GM18511 (cell line): ENCODE measurements at regions not wholly inside any gene's neighbourhood (a gene's known extent, or its start where the extent isn't known, plus 50 kb on each side); places are given as distances from the start of the nearest gene placed in this dataset.
"Not testable (repeated sequence)": the region's sequence is repeated elsewhere in the genome, so short reads cannot be mapped to it uniquely, and the experiment has no call there.

ENCODE experiments used
- ATAC-seq: cut with Tn5 transposase; IDR thresholded peaks from one replicate; pipeline ENCODE4 v1.9.1; 2021; ENCODE audit warnings: mild to moderate bottlenecking, moderate library complexity; ENCODE audit not compliant: unreplicated experiment

DNA sequence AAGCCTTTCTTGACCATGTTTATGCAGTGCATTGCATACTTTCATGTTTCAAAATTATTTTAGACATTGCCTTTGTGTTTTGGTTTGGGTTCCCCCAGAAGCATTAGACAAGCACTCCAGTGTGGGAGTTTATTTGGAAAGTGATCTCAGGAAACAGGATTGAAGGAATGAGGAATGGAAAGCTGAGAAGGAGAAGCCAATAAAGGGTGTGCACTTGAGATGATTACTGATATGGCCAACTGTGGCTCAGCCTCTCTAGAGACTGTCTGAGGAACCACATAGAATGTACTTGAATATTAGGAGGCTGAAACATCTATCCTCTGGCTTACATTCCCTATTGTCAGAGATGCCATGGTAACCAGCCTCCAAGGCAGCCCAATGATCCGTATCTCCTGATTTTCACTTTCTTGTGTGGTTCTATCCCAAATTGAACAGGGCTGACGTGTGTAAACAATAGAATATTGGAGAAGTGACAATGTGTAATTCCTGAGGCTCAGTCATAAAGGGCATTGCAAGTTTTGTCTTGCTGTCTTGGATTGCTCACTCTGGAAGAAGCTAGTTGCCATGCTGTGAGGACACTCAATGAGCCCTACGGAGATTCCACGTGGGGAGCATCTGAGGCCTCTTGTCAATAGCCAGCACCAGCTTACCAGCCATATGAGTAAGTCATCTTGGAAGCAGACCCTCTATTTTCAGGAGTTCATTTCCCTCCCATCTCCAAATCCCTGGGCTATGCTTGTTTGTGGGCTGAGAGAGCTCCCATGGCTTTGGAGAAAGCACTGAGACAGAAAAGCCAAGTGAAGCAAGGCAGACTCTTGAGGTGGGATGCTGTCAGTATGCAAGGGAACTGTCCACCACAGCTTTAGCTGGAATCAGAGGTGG, 84.7 kb downstream of the SCN11A start:
- ATAC-seq, result no peak

DNA sequence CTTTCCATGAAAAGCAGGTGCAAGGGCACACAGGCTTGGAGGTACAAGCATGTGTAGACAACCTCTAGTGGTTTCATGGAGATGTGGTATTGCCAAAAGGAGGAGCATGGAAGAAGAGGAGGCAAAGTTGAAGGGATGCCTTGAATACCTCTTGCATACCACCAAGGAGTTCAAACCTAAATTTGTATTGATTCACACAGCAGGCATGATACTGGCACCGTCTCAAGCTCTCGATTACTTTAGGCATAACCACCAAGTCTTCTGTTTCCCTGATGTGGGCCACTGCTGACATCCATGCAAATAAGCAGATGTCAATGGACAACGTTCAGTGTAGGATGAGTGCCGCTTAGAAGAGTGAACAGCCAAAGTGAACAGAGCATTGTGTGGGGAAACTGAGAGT, 87.1 kb downstream of the SCN11A start:
- no peak for ATAC-seq

DNA sequence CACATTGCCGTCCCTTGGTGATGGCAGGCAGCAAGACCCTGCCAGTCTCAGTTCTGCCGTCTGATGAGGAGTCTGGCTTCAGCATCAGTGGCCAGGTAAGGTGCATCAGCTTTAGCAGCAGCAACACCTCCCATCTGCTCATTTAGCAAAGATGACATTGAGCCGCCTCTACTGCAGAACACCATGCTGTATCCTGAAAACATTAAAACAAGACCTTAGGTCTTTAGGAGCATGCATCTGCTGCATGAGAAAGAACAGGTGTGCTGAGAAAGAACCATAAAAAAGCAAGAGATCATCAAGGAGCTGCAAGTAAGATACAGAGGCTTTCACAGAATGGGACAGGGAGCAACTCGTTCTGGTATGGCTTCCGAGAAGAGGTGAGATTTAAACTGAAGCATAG, 87.5 kb downstream of the SCN11A start:
- ATAC-seq, result no peak

DNA sequence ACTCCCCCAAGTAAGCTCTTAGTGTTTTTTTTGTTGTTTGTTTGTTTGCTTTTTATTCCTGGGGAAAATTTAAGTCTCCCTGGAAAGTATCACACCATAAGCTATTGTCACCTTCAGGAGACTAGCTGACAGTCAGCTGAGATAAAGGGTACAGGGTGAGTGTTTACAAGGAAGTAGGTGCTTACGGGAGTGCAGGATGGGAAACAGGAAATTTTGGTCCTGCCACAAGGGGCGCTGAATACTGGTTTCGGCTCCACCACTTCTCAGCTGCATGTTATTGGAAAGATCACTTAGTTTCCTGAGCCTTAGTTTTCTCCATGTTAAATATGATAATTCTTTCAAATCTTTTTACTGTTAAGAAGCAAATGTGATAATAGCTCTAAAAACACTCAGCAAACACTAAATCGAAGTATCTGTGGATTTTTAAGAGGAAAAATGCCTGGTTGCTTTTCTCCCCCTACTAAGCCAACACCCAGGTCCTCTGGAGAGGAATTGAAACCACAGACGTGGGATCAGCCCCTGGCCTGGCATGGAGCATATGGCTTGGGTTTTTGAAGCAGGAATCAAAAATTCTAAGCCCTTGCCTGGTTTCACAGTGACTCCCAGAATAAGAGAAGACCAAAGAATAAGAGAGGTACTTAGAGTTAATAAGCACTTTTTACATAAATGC, 90.7 kb downstream of the SCN11A start:
- no peak for ATAC-seq

DNA sequence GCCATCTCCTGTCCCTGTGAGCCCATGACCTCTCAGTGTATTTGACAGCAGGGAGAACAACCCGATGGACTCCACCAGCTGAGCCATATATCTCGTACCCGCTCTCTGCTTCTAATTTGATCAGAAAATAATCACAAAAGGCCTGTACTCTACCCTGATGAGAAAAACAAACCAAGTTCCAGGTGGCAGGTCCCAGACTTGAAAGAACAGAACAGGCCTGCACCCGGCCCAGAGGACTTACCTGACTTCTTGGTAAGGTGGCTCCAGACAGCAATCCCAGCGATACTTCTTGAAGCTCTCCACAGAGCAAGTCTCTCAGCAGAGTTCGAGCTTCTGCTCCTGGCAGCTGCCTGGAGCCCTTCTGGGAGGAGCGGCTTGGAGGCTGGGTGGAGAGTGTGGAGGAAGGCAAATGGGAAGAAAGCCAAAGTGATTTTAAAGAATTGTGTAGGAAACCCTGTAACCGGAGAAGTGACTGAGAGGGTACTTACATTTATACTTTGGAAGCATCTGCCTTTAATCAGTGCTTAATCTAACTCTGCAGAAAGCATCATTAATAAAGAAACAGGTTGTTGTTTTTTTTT, 91.6 kb downstream of the SCN11A start:
- no peak for ATAC-seq

DNA sequence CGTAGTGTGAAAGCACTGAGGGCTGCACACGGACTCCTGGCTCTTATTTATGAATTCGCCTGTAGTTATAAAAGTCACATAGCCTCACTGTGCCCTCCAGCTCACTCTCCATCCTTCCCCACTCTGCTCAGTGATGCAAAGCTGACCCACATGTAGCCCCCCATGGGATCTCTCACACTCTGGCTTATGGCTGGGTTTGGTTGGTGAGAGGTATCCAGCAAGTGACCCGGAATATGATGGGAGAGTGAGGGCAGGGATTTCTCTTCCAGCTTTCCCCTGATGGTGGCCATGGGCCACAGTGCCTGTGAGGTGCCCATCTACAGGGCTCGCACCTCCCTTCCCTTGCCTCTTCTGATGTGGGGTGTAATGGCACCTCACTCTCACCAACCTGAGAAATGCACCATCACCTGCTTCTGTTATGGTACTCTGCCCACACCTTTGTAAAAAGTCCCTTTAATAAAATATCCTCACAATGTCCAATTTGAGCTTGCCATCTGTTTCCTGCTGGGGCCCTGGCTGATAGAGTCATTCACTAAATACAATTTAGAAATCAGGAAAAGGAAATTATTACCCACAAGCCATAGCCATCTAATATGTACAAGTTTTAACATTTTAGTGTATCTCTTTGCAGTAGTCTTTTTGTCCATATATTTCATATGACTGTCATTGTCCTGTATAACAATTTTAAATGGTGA, 93.6 kb downstream of the SCN11A start:
- ATAC-seq, result no peak

DNA sequence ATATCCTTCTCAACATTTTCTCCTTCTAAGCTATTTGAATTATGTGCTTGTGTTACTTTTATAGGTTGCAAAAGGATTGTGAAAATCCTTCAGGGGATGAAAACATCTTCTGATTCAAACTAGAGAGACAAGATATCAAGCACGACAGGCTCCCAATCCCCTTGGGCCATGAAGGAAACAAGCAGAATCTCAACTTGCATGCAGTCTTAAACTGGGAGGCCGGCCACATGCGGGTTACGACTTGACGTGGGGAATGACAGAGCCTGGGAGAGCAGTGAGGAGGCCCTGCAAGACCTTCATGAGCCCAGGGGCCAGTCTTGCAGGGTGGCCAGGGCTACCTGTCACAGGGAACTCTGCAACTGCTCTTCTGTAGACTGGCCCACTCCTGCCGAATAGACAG, 94.4 kb downstream of the SCN11A start:
- ATAC-seq, result no peak

DNA sequence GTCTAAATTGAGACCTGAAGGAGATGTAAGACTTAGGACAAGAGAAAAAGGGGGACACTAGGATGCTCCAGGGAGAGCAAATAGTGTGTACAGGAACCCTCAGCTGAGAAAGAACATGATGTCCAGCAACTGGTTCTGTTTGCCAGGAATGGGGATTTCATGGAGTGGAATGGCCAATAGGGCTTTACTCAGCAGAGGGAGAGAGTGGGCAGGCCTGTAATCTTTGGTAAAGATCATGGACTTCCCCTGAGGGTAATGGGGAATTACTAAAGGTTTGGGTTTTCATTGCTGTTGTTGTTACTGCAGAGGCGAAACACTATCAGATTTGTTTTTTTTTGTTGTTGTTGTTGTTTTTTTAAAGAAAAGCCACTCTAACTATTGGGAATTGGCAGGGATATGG, 99.0 kb downstream of the SCN11A start:
- no peak for ATAC-seq

DNA sequence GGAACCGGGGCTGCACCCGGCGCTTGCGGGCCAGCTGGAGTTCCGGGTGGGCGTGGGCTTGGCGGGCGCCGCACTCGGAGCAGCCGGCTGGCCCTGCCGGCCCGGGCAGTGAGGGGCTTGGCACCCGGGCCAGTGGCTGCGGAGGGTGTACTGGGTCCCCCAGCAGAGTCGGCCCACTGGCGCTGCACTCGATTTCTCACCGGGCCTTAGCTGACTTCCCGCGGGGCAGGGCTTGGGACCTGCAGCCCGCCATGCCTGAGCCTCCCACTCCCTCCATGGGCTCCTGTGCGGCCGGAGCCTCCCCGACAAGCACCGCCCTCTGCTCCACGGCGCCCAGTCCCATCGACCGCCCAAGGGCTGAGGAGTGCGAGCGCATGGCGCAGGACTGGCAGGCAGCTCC, 100.6 kb downstream of the SCN11A start:
- ATAC-seq, result not testable (repeated sequence)

DNA sequence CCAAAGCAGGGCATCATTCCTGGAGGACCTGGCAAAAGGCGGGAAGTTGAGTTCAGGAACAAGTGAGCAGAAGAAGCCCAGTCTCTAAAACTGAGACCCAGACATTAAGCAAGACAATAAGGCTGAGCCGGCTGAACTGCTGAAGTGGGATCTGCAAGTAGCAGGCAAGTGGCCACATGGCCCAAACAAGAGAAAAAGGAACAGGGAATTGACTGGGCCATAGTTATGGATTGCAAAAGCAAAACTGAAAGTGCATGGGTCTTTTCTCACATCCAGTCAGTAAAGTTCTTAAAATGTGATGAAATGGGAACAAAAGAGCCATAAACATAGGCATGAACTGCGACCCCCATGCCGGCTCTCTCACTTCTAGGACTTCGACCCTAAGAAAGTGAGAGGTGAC, 101.2 kb downstream of the SCN11A start:
- no peak for ATAC-seq

DNA sequence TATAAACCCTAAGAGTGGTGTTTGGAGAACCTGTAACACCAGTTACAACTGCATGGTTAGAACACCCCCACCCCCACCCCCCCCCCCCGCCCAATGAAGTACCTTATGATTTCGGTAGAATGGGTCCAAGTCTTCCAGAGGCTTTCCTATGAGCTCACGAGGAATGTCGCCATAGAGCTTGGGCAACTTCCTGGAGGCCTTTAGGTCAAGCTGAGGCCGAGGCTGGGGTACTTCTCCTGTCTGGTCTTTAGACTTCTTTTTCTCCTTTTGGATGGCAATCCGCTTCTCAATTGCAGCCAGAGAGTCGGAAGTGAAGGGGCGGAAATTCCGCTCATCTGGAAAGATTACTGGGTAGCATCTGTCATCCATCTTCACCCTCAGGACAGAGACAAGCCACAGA, 101.8 kb downstream of the SCN11A start:
- ATAC-seq, result no peak

DNA sequence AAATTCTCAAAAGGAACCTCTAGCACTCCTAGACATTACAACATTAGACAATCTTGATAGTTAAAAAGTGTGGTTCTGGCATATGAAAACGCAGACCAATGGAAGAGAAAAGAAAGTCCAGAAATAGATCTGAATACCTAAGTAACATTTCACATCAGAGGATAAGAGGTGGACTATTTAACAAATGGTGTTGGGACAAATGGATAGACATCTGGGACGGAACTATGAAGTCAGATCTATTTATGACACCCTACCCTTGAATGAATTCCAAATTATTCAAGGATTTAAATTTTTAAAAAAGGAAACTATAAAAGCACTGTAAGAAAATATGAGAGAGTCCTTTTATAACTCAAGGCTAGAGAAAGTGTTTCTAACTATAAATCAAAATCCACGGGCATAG, 111.3 kb downstream of the SCN11A start:
- no peak for ATAC-seq

DNA sequence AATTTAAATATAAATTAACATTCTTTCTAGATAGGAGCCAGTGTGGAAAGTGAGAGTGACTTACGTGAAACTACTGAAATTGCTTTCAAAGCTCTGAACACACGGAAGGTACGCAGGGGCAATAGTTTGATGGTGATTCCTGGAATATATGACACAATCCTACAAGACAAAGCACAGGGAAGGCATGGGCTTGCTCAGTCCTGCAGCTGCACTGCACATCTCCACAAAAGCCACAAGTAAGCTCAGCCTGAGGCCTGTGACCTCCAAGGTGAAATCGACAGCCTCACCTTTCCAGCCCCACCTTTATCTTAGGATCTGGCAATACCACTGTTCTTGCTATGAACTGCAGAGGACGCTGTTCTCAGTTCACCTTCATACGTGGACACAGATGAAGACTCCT, 109.3 kb upstream of the SCN10A start:
- no peak for ATAC-seq

DNA sequence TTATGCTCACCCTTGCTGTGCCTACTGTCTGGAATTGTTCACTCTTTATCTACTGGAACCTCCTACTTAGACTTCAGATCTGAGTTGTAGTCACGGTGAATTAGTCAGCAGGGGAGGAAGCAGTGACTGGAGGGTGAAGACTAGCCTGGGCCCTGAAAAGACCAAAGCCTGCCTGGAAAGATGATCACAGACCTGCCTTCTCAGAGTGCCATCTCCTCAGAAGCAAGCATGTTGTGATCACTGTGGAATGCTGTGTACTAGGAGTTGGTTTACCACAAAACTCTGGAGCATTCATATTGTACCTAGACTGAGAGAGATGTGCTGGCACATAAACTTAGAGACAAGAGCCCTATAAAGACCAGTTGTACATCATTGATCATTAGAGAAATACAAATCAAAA, 100.7 kb upstream of the SCN10A start:
- no peak for ATAC-seq

DNA sequence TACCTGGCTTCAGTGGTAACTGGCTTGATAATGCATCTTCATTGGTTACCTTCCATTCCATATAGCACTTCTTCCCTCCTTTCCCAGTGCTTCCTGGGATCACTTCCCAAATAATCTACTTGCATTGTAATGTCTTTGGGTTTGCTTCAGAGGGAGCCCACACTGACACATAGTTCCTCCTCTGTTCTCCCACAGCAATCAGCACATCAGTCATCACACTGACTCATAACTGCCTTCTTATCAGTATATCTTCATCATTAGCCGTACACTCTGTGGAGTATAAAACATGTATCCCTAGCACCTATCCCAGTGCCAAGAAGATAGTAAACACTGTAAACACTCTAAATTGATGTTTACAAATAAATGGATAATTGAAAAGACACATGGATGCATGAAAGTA, 91.4 kb upstream of the SCN10A start:
- ATAC-seq, result no peak

DNA sequence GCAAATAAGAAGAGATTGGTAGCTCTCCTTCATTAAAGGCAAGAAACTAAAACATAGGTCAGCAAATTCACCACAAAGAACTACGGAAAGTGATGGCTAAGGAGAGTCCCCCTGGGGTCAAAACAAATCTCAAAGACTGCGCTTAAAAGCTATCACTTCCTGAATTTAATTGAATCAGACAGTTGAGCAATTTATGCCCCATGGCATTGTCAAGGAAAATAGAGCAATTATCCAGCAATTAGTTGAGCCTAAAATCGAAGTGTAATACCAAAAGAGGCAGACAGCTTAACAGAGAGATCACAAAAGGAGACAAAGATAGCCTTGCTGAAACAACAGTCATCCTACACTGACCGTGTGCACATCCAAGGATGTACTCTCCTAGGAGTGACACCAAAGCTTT, 74.4 kb upstream of the SCN10A start:
- ATAC-seq, result no peak

DNA sequence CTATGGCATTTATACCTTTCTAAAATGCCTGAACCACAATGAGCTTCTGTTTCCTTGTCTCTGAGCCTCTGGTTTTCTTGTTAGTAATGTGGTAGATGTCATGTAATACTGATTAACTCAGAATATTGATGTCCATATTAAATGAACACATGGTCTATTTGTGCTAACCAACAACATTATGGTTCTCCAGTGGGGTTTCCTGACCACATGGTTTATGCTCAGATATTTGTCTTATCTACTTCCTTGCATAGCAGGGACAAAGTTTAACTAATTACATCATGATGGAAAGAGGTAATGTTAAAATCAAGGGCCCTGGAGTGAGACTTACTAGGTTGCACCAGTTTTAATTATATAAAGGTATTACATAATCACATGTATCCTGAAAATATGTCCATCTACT, 62.6 kb upstream of the SCN10A start:
- ATAC-seq, result no peak
